ENCODE measurements at regions not wholly inside any gene's neighbourhood (a gene's known extent, or its start where the extent isn't known, plus 50 kb on each side); places are given as distances from the start of the nearest gene placed in this dataset.

- no peak for DNase-seq
Measured at GRCh38 chr10:88110822-88111221, 247.4 kb downstream of the PTEN start.

DNA sequence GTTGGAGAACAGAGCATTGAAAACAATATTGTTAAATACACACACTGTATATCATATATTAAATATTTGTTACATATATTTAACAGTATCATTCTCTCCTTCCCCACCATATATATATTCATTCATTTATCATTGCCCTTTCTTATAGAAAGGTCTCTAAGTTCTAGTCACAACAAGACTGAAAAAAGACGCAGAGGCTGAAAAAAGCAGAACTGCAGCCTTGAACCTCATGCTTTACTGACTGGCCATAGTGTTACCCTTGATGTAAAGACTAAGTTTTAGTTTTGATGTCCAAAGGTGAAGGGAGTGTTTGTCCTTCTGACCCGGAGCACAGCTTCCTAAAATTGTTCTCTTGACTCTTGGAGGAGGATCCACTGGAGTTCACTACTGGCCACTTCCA, 247.9 kb downstream of the PTEN start:
- DNase-seq, result no peak

DNA sequence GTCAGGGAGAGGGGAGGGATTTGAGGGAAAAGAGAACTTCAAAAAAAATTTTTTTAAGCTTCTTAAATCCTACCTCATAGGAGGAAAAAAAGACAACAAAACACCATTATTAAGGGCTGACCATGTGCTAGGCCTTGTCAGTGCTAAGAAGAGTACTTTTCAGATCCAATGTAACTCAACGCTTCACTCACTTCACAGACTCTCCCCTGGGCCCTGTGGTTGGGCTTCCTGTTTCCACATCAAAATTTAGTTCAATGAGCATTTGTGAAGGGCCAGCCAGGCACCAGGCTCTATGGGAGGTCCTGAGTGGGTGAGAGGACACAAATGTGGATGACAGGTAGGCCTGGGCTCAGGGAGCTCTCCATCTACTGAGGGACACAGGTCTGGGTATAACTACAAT, 249.8 kb downstream of the PTEN start:
- DNase-seq, result no peak

DNA sequence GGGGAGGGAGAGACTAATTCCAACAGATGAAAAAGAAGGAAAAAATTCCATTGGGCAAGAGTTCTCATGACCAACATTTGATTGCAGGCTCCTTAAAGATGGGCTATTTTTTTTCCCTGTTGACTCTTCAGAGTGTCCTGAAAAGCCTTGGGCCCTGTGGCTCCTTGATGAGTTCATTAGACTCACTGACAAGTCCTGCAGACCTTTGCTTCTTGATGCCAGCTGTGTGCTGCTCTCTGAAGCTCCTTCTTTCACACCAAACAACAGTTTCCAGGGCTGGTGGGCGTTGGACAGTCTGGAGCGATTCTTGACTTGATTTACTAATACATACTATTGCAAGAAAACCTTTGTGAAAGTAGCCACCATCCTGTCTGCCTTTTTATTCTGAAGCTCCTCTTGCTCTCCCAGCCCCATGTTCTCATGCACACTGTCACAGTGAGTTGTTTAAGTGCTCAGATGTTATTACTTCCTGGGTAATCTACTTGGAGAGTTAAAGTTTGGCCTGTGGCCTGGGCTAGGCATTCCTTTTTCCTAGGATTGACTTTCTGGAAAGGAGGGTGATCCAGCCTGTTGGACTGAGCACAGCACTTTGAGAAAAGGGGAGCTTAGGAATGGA, 250.3 kb downstream of the PTEN start:
- no peak for DNase-seq

- peak; percentile 43 for DNase-seq
Measured at GRCh38 chr10:88114368-88114767, 250.9 kb downstream of the PTEN start.

DNA sequence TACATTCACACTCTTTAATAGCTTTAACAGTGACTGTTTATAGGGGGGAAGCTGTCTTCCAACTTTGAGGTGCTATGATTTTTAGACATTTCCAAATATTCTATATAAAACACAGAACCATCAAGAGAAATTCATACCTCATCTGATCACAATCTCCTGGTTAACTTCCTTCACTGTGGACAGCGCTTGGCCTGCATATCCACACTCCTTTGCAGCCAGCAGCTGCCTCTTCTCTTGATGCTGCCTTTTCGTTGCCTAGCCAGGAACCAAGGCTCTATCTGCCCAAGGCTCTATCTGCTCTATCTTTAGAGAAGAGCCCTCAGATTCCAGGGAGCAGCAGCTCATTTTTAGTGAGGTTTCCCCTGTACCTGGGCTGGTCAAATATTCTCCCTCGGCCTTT, 252.0 kb downstream of the PTEN start:
- no peak for DNase-seq

- DNase-seq, result no peak
Measured at GRCh38 chr10:88115968-88116367, 252.5 kb downstream of the PTEN start.

DNA sequence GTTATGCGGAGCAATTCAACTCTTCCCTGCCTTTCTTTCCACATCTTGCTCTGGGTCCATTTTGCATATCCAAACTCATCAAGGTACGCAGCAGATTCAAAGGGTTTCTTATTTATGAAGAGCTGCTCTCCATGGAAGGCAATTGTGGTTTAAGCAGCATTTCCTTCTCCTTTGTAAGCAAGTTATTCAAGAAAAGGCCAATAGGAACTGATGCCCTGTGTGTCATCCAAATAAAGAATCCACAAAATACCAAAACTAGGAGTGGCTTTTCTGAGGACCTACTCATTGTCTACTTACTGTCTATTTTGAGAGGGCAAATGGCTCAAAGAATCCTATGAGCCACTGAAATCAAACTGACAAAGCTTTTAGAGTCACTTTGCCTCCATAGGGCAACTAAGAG, 253.1 kb downstream of the PTEN start:
- DNase-seq, result no peak

DNA sequence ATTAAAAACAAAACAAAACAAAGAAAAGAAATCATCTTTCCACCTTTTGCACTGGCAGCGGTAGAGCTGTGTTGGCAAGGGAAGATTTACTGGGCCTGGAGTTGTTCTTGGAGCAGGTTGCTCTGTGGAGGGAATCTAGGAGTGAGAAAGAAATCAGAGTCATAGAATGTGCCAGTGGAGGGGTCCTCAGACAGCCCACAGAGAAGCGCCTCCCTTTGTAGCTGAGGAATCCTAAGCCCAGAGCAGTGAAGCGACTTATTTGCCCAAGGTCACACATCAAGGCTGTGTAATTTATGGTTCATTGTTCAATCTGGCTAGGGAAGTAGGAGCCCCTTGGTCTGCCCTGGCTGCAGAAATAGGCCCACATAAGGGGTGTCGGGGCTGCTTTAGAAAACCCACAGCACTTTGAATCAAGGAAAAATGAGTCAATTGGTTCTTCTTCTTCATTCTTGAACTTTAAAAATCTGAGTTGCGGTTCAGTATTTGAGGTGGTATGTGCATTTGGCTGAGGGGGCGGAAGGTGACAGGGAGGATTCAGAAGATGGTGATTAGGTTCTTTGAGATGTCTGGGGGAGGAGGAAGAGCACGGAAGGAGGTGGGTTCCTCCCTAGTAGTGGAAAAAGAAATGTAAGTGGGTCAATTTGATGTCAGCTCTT, 253.7 kb downstream of the PTEN start:
- no peak for DNase-seq

DNA sequence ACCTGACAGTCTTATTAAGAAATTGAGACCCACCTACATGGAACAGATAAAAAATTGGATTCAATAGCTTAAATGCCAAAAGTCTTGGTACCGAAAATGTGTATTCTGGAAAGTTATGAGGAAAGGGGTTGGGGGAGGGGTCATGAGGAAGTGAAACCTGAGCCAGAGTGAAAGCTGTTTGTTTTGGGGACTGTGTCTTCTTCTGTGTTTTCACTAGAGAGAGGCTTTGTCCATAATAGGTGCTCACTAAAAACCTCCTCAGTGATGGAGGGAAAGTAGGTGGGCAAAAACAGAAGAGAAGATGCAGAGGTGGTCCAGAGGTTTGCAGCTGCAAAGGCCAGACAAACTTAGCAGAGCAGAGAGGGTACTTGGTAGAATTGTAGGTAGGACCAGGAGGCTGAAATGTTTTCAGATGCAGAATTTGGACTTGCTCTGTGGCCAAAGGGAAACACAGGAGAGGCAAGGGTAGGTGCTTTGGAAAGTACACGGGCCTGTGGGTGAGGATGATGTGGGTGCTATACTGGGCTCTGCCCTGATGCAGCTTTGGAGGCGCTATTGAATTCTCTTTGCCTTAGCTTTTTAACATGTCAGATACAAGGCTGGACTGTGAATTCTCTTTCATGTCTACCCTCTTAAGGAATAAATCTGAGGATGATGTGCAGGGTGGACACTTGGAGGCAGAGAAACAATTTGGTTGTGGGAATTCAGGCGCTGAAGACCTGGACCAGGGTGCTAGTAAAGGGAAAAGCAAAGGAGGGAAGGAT, 254.6 kb downstream of the PTEN start:
- peak; percentile 28 for DNase-seq

GRCh38 chr10:88118729-88119128, 255.3 kb downstream of the PTEN start:
- DNase-seq, result no peak

DNA sequence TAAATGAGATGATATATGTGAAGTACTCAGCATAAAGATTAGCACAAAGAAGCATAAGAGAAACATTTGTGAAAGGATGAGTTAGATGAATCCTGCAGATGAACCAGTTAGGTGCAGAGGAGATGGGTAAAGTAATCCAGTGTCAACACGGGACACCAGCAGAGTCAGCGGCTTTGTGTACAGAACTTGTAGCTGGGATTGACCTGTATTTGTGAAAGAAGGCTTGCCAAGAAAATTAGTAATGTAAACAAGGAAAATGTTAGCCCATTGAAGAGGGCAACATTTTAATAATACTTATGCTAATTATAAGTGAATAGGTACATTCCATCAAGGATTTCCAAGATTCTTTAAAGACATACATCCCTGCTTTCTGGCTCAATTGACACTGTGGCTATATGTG, 255.7 kb downstream of the PTEN start:
- DNase-seq, result no peak

DNA sequence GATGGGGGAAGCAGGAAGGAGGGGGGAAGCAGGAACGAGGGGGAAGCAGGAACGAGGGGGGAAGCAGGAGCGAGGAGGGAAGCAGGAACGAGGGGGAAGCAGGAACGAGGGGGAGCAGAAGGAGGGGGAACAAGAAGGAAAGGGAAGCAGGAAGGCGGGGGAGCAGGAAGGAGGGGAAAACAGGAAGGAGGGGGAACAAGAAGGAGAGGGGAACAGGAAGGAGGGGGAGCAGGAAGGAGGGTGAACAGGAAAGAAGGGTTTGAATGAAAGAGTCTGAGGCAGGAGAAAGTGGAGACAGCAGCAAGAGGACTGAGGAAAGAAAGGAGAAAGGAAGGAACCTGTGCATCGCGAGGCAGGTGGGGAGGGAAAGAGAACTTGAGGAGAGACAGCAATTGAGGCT, 256.6 kb downstream of the PTEN start:
- DNase-seq, result no peak

GRCh38 chr10:88120599-88121333, 257.3 kb downstream of the PTEN start:
- DNase-seq, result no peak

DNA sequence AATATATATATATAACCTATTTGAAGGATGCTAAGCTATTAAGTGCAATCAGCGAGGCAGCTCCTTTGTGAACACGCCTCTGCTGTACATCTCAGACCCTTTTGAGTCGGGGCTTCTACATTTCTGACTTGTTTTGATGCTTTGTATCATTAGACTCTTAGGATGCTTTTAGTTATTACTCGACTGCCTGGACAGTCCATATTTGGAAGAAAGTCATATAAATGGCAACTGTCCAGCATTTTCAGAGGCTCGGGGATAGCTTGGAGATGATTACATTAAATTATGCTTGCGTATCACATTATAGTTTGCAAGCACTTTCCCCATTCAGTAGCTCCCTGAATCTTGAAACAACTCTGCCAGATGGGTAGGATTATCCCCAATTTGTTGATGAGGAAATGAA, 257.9 kb downstream of the PTEN start:
- DNase-seq, result no peak

DNA sequence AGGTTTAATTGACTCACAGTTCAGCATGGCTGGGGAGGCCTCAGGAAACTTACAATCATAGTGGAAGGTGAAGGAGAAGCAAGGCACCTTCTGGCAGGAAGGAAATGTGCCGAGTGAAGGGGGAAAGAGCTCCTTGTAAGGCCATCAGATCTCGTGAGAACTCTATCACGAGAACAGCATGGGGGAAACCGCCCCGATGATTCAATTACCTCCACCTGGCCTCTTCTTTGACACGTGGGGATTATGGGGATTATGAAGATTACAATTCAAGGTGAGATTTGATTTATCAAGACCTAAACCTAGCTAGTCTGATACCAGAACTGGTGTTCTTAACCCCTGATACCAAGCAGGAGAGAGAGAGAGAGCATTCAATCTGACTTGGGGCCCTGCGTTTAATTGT, 258.7 kb downstream of the PTEN start:
- DNase-seq, result no peak

DNA sequence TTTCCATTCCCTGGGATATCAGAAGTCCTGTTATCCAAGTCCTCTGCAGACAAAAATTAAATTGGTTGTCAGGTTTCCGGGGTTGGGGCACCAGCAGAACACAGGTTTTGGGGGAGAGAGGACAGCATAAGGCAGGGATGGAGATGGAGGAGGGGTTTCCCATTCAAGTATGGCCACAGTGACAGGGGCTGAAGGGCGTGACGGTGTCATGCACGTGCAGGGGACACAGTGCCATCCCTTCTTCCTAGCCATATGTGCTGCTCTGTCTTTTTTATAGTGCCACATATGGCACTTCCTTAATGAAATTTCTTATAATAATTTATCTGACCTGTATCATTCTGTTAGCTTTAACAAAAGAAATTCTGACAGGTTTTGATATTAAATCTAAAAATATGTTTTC, 259.2 kb downstream of the PTEN start:
- no peak for DNase-seq

- DNase-seq, result no peak
Measured at GRCh38 chr10:88125766-88126165, 262.3 kb downstream of the PTEN start.

- DNase-seq, result no peak
Measured at GRCh38 chr10:88126699-88127098, 263.3 kb downstream of the PTEN start.

DNA sequence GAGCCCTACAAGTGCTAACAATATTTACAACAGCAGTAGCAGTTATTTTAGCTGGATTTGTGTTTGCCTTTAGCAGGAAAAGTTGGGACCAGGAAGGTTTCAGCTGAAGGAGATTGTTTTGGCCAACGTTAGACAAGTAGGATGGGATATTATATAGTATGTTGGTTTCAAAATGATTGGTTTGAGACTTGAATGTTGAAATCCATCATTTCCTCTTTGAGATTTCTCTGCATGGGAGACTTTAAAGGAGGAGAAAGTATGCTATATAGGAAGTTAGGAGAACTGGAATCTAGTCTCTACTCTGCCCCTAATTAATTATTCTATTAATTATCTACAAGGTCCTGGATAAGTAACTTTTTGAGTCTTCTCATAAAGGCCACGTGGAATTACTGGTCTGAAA, 263.8 kb downstream of the PTEN start:
- no peak for DNase-seq

DNA sequence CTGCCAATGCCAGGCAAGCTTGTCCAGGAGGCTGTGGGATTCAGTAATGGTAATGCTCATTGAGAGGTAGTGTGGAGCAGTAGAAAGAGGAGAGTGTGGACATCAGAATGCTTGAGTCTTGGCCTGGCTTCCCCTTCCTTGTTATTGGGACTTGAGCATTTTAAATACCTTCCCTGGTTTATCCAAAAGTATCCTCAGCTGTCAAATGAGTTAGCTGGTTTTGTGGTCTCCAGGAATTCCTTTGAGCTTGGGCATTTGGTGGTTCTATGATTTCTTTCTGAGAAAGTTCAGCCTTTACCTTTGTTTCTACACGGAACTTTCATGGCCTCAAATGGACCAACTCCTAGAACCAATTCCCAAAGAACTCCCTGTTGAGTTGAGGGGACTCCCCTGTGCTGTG, 264.3 kb downstream of the PTEN start:
- no peak for DNase-seq

DNA sequence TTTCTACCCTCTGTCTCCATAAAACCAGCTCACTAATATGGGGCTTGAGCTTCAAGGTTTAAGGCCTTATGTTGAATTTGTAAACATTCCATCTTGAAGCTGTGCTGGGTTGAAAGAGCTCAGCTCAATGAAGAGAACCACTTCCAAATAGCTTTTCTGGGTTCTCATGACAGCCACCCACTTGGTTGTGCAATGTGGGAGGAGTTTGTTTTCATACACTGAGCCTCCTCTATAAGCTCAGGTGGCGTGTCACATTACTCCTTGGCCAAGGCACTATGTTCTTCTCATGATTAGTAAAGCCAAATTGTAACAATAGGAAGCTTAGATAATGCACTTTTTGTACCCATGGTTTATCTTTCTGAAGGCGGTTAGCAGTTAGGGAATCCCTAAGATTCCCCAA, 265.6 kb downstream of the PTEN start:
- DNase-seq, result no peak

GRCh38 chr10:88130912-88131311, 267.5 kb downstream of the PTEN start:
- DNase-seq, result no peak
